ENCODE measurements at regions not wholly inside any gene's neighbourhood (a gene's known extent, or its start where the extent isn't known, plus 50 kb on each side); places are given as distances from the start of the nearest gene placed in this dataset.

DNA sequence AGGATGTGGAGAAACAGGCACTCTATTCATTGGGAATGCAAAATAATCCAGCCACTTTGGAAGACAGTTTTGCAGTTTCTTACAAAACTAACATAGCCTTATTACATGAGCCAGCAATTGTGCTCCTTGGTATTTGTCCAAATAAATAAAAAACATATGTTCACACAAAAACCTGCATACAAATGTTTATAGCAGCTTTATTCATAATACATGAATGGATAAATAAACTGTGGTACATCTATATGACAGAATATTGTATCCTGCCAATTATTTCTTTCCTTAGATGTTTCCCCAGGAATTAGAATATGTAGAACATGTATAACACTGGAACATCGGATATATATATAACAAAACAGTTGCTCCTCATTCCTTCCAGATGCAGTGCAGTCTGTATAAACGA, 57.7 kb upstream of the VEGFC start:
- no peak overlapping the region for H3K27ac ChIP-seq (ENCODE audit: insufficient read depth, low read depth, low read length)
- CTCF ChIA-PET: no interaction called here
- H3K9me1 ChIP-seq (replicated peaks; ENCODE audit: control insufficient read depth, extremely low read depth, insufficient read depth, low read length): no peaks in the 10 kb centered on the region
- BruUV-seq (replicated peaks): no TSS peak
- no peak overlapping the region for H3K9ac ChIP-seq (replicated peaks; ENCODE audit: extremely low read depth, insufficient read depth, low read length)
- no peaks in the 10 kb centered on the region for H3K27me3 ChIP-seq (ENCODE audit: control insufficient read depth in 2 of 2, insufficient read depth in 2 of 2, low read length in 2 of 2)
- H3K9me3 ChIP-seq (replicated peaks; ENCODE audit: control insufficient read depth, insufficient read depth, low read length): no peaks in the 10 kb centered on the region
- H3K4me3 ChIP-seq (replicated peaks in 1 of 3; ENCODE audit: insufficient read depth in 1 of 3, low read depth in 1 of 3, low read length in 3 of 3): no peak overlapping the region
- TF ChIP-seq POLR2AphosphoS5 (IDR thresholded peaks at IDR 0.05; ENCODE audit: insufficient read depth, low read depth, low read length): no peak
- no peak for TF ChIP-seq MYC (IDR thresholded peaks at IDR 0.05; ENCODE audit: low read depth, low read length)
- no peak for TF ChIP-seq EZH2 (IDR thresholded peaks at IDR 0.05; ENCODE audit: borderline replicate concordance, low read depth, low read length, severe bottlenecking)
- TF ChIP-seq GATA2 (IDR thresholded peaks at IDR 0.05; ENCODE audit: insufficient read depth, insufficient read length, low read depth, low read length): no peak
- TF ChIP-seq MAX (IDR thresholded peaks at IDR 0.05; ENCODE audit: insufficient read depth, insufficient read length): no peak
- TF ChIP-seq JUN (IDR thresholded peaks at IDR 0.05; ENCODE audit: borderline replicate concordance, insufficient read depth, insufficient read length, low read depth): no peak
- TF ChIP-seq FOS (IDR thresholded peaks at IDR 0.05; ENCODE audit: borderline replicate concordance, insufficient read depth, low read length): no peak
- TF ChIP-seq, protein P1, sequence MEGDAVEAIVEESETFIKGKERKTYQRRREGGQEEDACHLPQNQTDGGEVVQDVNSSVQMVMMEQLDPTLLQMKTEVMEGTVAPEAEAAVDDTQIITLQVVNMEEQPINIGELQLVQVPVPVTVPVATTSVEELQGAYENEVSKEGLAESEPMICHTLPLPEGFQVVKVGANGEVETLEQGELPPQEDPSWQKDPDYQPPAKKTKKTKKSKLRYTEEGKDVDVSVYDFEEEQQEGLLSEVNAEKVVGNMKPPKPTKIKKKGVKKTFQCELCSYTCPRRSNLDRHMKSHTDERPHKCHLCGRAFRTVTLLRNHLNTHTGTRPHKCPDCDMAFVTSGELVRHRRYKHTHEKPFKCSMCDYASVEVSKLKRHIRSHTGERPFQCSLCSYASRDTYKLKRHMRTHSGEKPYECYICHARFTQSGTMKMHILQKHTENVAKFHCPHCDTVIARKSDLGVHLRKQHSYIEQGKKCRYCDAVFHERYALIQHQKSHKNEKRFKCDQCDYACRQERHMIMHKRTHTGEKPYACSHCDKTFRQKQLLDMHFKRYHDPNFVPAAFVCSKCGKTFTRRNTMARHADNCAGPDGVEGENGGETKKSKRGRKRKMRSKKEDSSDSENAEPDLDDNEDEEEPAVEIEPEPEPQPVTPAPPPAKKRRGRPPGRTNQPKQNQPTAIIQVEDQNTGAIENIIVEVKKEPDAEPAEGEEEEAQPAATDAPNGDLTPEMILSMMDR (IDR thresholded peaks at IDR 0.05; ENCODE audit: extremely low read depth in 1 of 2, insufficient read depth in 1 of 2, low read depth in 1 of 2, low read length in 2 of 2): no peak
- no peak for TF ChIP-seq POLR2A (IDR thresholded peaks at IDR 0.05; ENCODE audit: low read depth, low read length)
- H3K79me2 ChIP-seq (ENCODE audit: control insufficient read depth, insufficient read depth, low read length): no peaks in the 10 kb centered on the region
- no peak overlapping the region for H2AFZ ChIP-seq (ENCODE audit: low read depth, low read length)
- dilution Hi-C loops (cut with MboI; ENCODE audit: extremely low pct_ligation_motif_present, low sequenced_read_pairs): no loop called here
- no peak for DNase-seq (ENCODE audit: low read depth, low spot score)
- H3K4me1 ChIP-seq (ENCODE audit: control insufficient read depth, extremely low read depth, insufficient read depth, low read length): no peaks in the 10 kb centered on the region
- H3K4me2 ChIP-seq (ENCODE audit: insufficient read depth, low read length): no peak overlapping the region
- no peaks in the 10 kb centered on the region for H4K20me1 ChIP-seq (replicated peaks; ENCODE audit: control insufficient read depth, extremely low read depth, insufficient read depth, low read length)
- POLR2A ChIA-PET: no interaction called here
- FAIRE-seq: no peak
- no peaks in the 10 kb centered on the region for H3K36me3 ChIP-seq (ENCODE audit: control insufficient read depth in 2 of 2, extremely low read depth in 1 of 2, insufficient read depth in 2 of 2, low read length in 2 of 2)
- intact Hi-C loops (cut with micrococcal nuclease): no loop called here
